ENCODE measurements at regions not wholly inside any gene's neighbourhood (a gene's known extent, or its start where the extent isn't known, plus 50 kb on each side); places are given as distances from the start of the nearest gene placed in this dataset.

DNA sequence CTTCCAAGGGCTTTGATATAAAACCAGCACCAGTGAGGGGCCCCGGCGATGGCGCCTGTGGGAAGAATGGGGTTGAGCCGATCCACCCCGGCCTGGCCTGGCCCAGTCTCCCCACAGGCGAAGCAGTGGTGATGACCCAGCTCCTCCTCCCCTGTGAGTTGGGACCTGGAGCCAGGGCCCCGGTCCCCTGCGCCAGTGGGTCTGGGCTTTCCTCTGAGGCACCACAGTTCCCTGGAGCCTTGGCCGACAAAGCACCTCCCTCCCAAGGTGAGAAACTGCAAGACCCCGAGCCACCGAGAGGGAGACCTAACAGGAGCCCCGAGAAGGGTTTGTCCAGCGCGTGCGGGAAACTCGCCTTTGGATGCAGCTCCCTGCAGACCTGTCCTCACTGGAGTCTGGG is 942.9 kb downstream of the BRD1 start:
- no peak for DNase-seq (ENCODE audit: low read depth)

- DNase-seq (ENCODE audit: low read depth): no peak
Measured at GRCh38 chr22:48884324-48884723, 943.3 kb downstream of the BRD1 start.

DNA sequence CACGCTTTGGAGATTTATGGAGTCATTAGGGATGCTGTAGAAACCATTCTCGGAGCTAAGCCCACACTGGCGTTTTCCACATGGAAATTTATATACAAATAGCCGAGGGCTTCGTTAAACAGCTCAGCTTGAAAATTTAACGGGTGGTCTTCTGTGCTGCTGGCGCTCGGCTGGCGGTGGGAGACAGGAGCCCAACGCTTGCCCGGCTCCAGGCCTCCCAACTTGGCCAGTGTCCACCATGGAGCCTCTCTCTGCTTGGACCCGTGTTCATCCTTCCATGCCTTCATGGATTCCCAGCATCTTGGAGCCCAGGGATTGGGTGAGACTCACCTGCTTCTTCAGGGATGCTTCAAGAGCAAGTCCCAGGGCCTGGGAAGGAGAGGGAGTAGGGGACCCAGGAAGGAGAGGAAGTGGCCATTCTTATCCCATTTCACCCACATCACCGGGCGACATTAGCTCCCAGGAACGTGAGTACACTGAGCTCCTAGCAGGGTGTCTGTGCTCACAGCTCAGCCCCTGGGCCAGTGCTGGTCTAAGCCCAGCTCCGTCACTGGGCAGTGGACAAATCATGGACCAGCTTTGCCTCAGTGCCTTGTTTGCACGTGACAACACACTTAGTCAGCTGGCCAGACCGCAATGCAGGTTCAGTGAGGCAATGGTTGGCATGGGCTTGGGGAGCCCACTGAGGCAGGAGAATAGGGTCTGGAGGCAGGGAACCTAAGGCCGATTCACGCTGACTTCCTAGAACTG is 944.3 kb downstream of the BRD1 start:
- DNase-seq (ENCODE audit: low read depth): no peak

DNA sequence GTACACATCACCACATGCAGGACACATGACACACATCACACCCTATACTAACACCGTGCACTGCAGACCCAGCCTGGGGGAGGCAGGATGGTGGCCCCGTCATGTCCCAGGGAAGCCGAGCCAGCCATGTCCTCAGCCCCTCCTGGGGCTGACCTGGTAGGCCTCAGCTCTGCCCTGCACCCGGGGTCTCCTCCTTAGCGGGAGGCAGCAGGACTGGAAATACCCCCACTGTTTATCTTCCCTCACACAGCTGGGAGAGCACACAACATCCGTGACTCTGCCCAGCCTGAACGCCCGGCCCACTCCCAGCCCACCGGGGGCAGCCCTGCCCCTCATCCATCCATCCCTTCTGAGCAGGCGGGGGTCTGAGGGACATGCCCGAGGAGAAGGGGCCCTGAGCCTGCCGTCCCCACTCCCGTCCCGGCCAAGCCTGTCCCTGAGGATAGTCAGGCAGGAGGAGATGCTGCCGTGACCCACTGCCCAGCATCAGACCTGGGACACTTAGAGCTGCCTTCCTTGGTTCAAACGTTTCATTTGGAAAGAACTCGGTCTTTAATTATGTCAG is 945.0 kb downstream of the BRD1 start:
- no peak for DNase-seq (ENCODE audit: low read depth)

GRCh38 chr22:48881326-48881980 is 946.2 kb downstream of the BRD1 start:
- no peak for DNase-seq (ENCODE audit: low read depth)

GRCh38 chr22:48880749-48881148 is 946.9 kb downstream of the BRD1 start:
- no peak for DNase-seq (ENCODE audit: low read depth)

- DNase-seq (ENCODE audit: low read depth): no peak
Measured at GRCh38 chr22:48876951-48877350, 950.7 kb downstream of the BRD1 start.

GRCh38 chr22:48874956-48875355 is 952.7 kb downstream of the BRD1 start:
- DNase-seq (ENCODE audit: low read depth): no peak

- DNase-seq (ENCODE audit: low read depth): no peak
Measured at GRCh38 chr22:48873191-48873520, 954.5 kb downstream of the BRD1 start.

DNA sequence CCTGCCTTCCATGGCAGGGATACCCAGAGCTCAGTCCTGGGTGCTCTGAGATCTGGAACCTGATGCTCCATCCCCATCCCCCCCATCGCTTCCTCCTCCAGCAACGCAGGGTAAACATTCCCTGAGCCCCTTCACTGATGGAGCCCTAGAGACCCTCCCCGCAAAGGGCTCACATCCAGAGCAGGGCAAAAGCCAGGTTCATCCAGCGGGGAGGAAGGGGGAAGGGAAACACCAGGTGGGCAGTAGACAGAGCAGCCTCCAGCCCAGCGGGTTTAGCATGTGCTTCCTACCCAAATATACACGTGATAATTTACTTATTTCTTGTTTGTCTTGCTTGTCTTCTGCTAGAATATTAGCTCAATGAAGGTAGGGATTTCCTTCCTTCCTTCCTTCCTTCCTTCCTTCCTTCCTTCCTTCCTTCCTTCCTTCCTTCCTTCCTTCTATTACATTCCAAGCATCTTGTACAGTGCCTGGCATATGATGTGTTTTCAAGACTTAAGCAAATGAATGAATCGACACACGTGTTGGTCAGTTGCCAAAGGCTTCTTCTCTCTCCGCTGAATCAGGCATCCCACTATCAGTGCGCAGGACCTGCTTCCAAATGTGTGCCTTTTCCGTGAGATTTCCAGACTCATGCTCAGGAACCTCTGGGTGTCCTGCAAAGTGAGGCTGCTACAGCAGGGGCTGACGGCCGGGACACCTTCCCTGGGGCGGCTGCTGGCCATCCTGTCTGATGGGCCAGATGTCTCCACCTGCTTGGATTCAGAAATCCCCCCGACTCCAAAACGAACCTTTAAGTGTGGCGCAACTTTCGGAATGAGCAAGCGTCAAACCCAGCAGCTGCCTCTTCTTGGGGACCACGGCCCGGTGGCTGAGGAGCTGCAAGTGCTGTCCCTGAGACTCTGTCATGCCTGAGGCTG is 955.1 kb downstream of the BRD1 start:
- DNase-seq (ENCODE audit: low read depth): no peak

- no peak for DNase-seq (ENCODE audit: low read depth)
Measured at GRCh38 chr22:48871176-48871840, 956.4 kb downstream of the BRD1 start.

DNA sequence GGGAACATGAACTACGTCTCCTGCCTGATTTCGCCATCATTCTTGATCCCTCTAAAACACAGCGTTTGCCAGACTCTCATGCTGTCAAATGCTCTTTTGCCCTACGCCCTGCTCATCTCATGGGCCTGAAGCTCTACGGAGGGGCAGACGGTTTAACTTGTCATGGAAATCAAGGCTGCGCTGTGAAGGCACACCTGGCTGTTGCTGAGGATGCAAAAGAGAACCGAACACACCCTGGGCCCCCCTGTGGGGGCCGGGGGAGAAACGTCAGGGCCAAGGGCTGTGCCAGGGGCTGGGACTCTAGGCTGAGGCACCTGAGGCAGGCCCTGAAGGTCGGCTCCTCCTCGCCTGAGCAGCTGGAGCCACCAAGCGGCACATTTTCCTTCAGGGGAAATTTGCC is 957.2 kb downstream of the BRD1 start:
- DNase-seq (ENCODE audit: low read depth): no peak

GRCh38 chr22:48869788-48870187 is 957.9 kb downstream of the BRD1 start:
- DNase-seq (ENCODE audit: low read depth): no peak

DNA sequence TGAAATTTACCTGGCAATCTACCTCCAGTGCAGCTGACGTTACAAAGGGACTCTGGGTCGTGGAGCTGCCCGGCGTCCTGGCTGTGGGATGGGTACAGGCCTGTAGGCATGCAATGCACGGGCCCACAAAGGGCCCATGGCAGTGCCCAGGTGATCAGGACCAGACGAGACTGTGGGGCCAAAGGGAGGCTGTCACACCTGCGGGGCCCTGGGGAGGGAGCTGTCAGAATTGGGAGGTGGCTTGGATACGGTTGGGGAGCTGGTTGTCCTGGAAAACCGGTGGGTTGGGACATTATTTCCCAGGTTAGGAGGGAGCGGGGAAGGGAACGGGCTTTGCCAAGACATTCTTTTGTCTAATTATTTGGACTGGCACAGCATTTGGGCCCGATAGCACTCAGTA is 958.5 kb downstream of the BRD1 start:
- no peak for DNase-seq (ENCODE audit: low read depth)

DNA sequence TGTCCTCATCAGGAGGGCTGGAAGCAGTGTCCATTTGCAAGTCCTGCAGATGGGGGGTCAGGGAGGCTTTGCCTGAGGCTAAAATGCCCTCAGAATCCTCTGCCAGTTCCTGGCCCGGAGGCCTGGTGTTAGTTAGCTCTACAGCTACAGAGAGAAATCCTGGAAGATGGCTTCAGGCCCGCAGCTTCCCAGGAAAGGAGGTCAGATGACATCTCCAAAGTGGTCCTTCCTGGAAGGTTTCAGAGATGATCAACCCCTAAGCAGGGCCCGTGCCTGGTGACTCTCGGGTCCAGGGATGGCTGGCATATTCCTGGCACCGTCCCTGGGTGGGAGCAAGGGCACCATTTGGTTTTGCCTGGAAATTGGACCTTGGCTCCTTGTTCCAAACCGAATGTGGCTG is 959.1 kb downstream of the BRD1 start:
- DNase-seq (ENCODE audit: low read depth): no peak

GRCh38 chr22:48867891-48868290 is 959.8 kb downstream of the BRD1 start:
- no peak for DNase-seq (ENCODE audit: low read depth)

DNA sequence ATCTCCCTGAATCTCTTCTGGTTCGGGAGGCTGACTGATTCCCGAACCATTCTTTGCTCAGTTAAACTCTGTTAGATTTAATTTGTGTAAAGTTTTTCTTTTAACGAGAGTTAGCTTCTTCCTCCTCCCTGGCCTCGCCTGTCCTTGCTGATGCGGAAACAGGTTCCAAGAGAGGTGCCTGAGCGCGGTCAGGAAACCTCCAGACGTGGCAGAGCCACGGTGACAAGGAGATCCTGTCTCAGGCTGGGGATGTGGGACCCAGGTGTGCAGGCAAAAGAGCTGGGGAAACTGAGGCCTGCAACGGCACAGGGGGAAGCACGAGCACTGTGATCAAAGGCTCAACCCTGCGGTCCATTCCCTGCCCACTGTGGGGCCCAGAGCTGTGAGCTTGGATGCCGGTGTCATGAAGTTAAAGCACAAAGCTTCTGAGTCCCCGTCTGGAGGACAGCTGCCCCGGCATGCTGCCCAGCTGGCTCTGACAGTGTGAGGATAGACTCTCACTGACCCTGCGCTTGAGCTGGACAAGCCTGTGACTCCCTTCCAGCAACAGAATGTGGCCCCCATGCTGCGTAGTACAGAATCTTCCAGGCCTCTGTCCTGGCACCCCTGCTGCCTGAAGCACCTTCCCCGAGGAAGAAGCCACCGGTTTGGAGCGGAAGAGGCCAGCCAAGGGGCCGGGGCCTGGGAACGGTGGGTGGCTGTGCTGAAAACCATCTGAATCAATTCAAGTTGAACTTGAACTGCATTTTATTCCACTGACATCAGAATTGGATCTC is 960.6 kb downstream of the BRD1 start:
- DNase-seq (ENCODE audit: low read depth): no peak

GRCh38 chr22:48864748-48865147 is 962.9 kb downstream of the BRD1 start:
- DNase-seq (ENCODE audit: low read depth): no peak

GRCh38 chr22:48863965-48864528 is 963.6 kb downstream of the BRD1 start:
- DNase-seq (ENCODE audit: low read depth): no peak

DNA sequence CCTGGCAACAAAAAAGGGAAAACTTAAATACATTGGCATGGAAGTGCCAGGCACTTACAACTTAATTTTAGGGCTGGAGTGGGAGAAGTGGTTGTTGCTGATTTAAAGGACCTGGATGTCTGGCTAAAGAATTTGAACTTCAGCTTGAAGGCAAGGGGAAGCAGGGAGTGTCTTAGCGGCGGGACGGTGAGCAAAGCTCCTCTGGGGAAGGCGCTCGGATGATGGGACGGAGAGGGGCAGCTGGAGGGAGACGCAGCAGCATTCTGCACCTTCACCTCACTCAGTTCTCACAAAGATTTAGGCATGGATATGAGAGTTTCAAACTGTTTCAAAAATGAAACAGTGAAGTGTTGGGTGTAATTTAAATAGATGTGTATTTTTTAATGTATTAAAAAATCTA is 967.1 kb downstream of the BRD1 start:
- no peak for DNase-seq (ENCODE audit: low read depth)
